A549 (cell line): ENCODE measurements at regions not wholly inside any gene's neighbourhood (a gene's known extent, or its start where the extent isn't known, plus 50 kb on each side); places are given as distances from the start of the nearest gene placed in this dataset.

ENCODE experiments used
- ATAC-seq, 2 experiments: fragments of 200-7000 bp in 1 of 2; fragments of >200 bp in 1 of 2; cut with Nextera tagmentation in 1 of 2; cut with Tn5 transposase in 1 of 2; 3 replicates each; pipeline versions ENCODE4 v1.8.0 to v1.9.1; 2018 to 2020; ENCODE audit warnings: mild to moderate bottlenecking in 1 of 2, moderate library complexity in 1 of 2
- CTCF ChIA-PET: fragments of 300-600 bp; sonication (Branson Sonifier 250); formaldehyde crosslinking; extraction: SDS; loops from one replicate; lab custom pipeline; 2021; ENCODE audit warnings: antibody characterized with exemption, inconsistent platforms; lab: Yijun Ruan, JAX
- POLR2A ChIA-PET: fragments of 350-600 bp; formaldehyde crosslinking; extraction: SDS; loops from one replicate; lab custom pipeline; 2021; ENCODE audit warnings: antibody characterized with exemption, inconsistent platforms; lab: Yijun Ruan, JAX
- DNase-seq, 2 experiments: peaks; one replicate each; pipeline versions ENCODE4 v3.0.0 to v3.0.0-alpha.2; 2011 to 2016; ENCODE audit warnings: low read depth in 1 of 2, low spot score in 1 of 2
- FAIRE-seq: peaks from 2 replicates; lab custom pipeline; 2011; peaks lifted over from hg19 to GRCh38; lab: Jason Lieb, UNC
- H3K27ac ChIP-seq, 2 experiments: fragments of >200 bp; sonication (Bioruptor Twin); formaldehyde crosslinking; 3 replicates each; pipeline ENCODE4 v1.5.1; 2016 to 2017
- H3K4me1 ChIP-seq: fragments of >200 bp; sonication (Bioruptor Twin); formaldehyde crosslinking; 3 replicates; pipeline ENCODE4 v1.6.1; 2016
- H3K4me2 ChIP-seq: fragments of >200 bp; sonication (Bioruptor Twin); formaldehyde crosslinking; 3 replicates; pipeline ENCODE4 v1.6.1; 2016
- H3K4me3 ChIP-seq: fragments of >200 bp; sonication (Bioruptor Twin); formaldehyde crosslinking; 3 replicates; pipeline ENCODE4 v1.5.1; 2016
- H3K9me3 ChIP-seq: fragments of >200 bp; sonication (Bioruptor Twin); formaldehyde crosslinking; 3 replicates; pipeline ENCODE4 v1.6.1; 2016
- BCL3 ChIP-seq: fragments of >200 bp; sonication (Bioruptor Twin); formaldehyde crosslinking; IDR thresholded peaks from 3 replicates; pipeline ENCODE4 v1.6.1; 2016
- CBX2 ChIP-seq: fragments of 200-600 bp; sonication (generic); IDR thresholded peaks from 2 replicates; pipeline ENCODE4 v1.6.1; 2016; ENCODE audit warnings: low read depth, mild to moderate bottlenecking, borderline replicate concordance
- CBX8 ChIP-seq: fragments of 200-600 bp; sonication (generic); IDR thresholded peaks from 2 replicates; pipeline ENCODE4 v1.6.1; 2016
- CEBPB ChIP-seq, 2 experiments: fragments of >200 bp in 1 of 2; sonication (Bioruptor Twin) in 1 of 2; formaldehyde crosslinking in 1 of 2; IDR thresholded peaks; 2 replicates each; pipeline ENCODE4 v1.6.1; 2012 to 2016
- CHD2 ChIP-seq: fragments of 150-350 bp; IDR thresholded peaks from 2 replicates; pipeline ENCODE4 v1.6.1; 2014; ENCODE audit warnings: low read length; ENCODE audit not compliant: partially characterized antibody
- E2F6 ChIP-seq: IDR thresholded peaks from 2 replicates; pipeline ENCODE4 v1.6.1; 2012; ENCODE audit warnings: low read depth, borderline replicate concordance
- EHF ChIP-seq: fragments of 250-450 bp; sonication (Bioruptor Pico); IDR thresholded peaks from 2 replicates; pipeline ENCODE4 v1.5.0; 2020; ENCODE audit warnings: mild to moderate bottlenecking
- ESRRA ChIP-seq: fragments of 150-350 bp; IDR thresholded peaks from 2 replicates; pipeline ENCODE4 v1.6.1; 2014; ENCODE audit warnings: mild to moderate bottlenecking, low read length, borderline replicate concordance
- HDAC2 ChIP-seq: fragments of 200-600 bp; sonication (generic); IDR thresholded peaks from 2 replicates; pipeline ENCODE4 v1.6.1; 2016
- HEYL ChIP-seq: fragments of 250-450 bp; sonication (Bioruptor Pico); IDR thresholded peaks from 2 replicates; pipeline ENCODE4 v1.8.0; 2021; ENCODE audit warnings: mild to moderate bottlenecking, moderate library complexity
- JUN ChIP-seq, 2 experiments: fragments of >200 bp; sonication (Bioruptor Twin); formaldehyde crosslinking; IDR thresholded peaks; 2 replicates in 1 of 2; 3 replicates in 1 of 2; pipeline ENCODE4 v1.6.1; 2016 to 2017
- MAFK ChIP-seq: fragments of 450-650 bp; IDR thresholded peaks from 2 replicates; pipeline ENCODE4 v1.6.1; 2014; ENCODE audit not compliant: partially characterized antibody
- MYC ChIP-seq: IDR thresholded peaks from 2 replicates; pipeline ENCODE4 v1.6.1; 2012; ENCODE audit warnings: mild to moderate bottlenecking, inconsistent platforms, low read length, improper control_type of control experiment, borderline replicate concordance
- NFE2L2 ChIP-seq: fragments of 150-350 bp; conservative IDR thresholded peaks from 2 replicates; pipeline ENCODE4 v1.6.1; 2014; ENCODE audit warnings: low read length
- POLR2AphosphoS2 ChIP-seq: conservative IDR thresholded peaks from 2 replicates; pipeline ENCODE4 v1.6.1; 2012; ENCODE audit warnings: low read length, improper control_type of control experiment, inconsistent platforms
- RARB ChIP-seq: fragments of 250-450 bp; sonication (Bioruptor Pico); IDR thresholded peaks from 2 replicates; pipeline ENCODE4 v1.8.0; 2021; ENCODE audit warnings: mild to moderate bottlenecking, moderate library complexity
- RNF2 ChIP-seq: fragments of 200-600 bp; sonication (generic); IDR thresholded peaks from 2 replicates; pipeline ENCODE4 v1.6.1; 2016; ENCODE audit warnings: low read depth, mild to moderate bottlenecking, antibody characterized with exemption, moderate library complexity, borderline replicate concordance
- SMC3 ChIP-seq: fragments of >200 bp; sonication (Bioruptor Twin); formaldehyde crosslinking; IDR thresholded peaks from 3 replicates; pipeline ENCODE4 v1.6.1; 2018; ENCODE audit warnings: inconsistent platforms
- ZFP36 ChIP-seq: fragments of 450-650 bp; IDR thresholded peaks from 2 replicates; pipeline ENCODE4 v1.6.1; 2014; ENCODE audit warnings: borderline replicate concordance; ENCODE audit not compliant: partially characterized antibody
- WGBS: methylation state at CpG from one replicate; pipeline ENCODE4 v1.1.6; 2017; ENCODE audit errors: missing lambda C conversion rate; 5-methylcytosine and 5-hydroxymethylcytosine counted together
- TF ChIP-seq, protein P1 (sequence below): fragments of 450-650 bp; IDR thresholded peaks from 2 replicates; pipeline ENCODE4 v1.6.1; 2014; ENCODE audit warnings: antibody characterized with exemption
- TF ChIP-seq, protein P2 (sequence below): fragments of 200-600 bp; sonication (generic); IDR thresholded peaks from 2 replicates; pipeline ENCODE4 v1.6.1; 2016; ENCODE audit warnings: antibody characterized with exemption, mild to moderate bottlenecking, moderate library complexity
- TF ChIP-seq, protein P3 (sequence below): fragments of >200 bp; sonication (Bioruptor Twin); formaldehyde crosslinking; IDR thresholded peaks from 2 replicates; pipeline ENCODE4 v1.6.1; 2016
- TF ChIP-seq, protein P4 (sequence below): IDR thresholded peaks from 2 replicates; pipeline ENCODE4 v1.6.1; 2012
- TF ChIP-seq, protein P5 (sequence below): fragments of 250-450 bp; sonication (Bioruptor Pico); IDR thresholded peaks from 2 replicates; pipeline ENCODE4 v1.5.0; 2020; ENCODE audit warnings: low read depth, mild to moderate bottlenecking, moderate library complexity

- WGBS = 70% methylated on average over 1 of the region's 1 CpG
- Histone ChIP-seq H3K27ac (no peak overlapping the region), H3K4me1 (peaks cover 10% of the 10 kb centered on the region; the same call in 1 of the 3 replicates), H3K4me3 (no peak overlapping the region), H3K4me2 (no peak overlapping the region), H3K9me3 (no peaks in the 10 kb centered on the region)
- DNase-seq = no peak
- POLR2A ChIA-PET = no interaction called here
- TF ChIP-seq, protein P1, sequence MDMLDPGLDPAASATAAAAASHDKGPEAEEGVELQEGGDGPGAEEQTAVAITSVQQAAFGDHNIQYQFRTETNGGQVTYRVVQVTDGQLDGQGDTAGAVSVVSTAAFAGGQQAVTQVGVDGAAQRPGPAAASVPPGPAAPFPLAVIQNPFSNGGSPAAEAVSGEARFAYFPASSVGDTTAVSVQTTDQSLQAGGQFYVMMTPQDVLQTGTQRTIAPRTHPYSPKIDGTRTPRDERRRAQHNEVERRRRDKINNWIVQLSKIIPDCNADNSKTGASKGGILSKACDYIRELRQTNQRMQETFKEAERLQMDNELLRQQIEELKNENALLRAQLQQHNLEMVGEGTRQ = no peak
- TF ChIP-seq NFE2L2 (no peak), RARB (CRISPR knock-in tag) (no peak), POLR2AphosphoS2 (no peak), EHF (CRISPR knock-in tag) (no peak), CEBPB (IDR thresholded peaks at IDR 0.05) (no peak), ZFP36 (no peak), E2F6 (no peak), HDAC2 (no peak), MAFK (no peak), CHD2 (no peak), MYC (no peak)
- TF ChIP-seq, protein P2, sequence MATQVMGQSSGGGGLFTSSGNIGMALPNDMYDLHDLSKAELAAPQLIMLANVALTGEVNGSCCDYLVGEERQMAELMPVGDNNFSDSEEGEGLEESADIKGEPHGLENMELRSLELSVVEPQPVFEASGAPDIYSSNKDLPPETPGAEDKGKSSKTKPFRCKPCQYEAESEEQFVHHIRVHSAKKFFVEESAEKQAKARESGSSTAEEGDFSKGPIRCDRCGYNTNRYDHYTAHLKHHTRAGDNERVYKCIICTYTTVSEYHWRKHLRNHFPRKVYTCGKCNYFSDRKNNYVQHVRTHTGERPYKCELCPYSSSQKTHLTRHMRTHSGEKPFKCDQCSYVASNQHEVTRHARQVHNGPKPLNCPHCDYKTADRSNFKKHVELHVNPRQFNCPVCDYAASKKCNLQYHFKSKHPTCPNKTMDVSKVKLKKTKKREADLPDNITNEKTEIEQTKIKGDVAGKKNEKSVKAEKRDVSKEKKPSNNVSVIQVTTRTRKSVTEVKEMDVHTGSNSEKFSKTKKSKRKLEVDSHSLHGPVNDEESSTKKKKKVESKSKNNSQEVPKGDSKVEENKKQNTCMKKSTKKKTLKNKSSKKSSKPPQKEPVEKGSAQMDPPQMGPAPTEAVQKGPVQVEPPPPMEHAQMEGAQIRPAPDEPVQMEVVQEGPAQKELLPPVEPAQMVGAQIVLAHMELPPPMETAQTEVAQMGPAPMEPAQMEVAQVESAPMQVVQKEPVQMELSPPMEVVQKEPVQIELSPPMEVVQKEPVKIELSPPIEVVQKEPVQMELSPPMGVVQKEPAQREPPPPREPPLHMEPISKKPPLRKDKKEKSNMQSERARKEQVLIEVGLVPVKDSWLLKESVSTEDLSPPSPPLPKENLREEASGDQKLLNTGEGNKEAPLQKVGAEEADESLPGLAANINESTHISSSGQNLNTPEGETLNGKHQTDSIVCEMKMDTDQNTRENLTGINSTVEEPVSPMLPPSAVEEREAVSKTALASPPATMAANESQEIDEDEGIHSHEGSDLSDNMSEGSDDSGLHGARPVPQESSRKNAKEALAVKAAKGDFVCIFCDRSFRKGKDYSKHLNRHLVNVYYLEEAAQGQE = no peak
- TF ChIP-seq, protein P3, sequence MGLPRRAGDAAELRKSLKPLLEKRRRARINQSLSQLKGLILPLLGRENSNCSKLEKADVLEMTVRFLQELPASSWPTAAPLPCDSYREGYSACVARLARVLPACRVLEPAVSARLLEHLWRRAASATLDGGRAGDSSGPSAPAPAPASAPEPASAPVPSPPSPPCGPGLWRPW = no peak
- ATAC-seq = no peak
- no peak for FAIRE-seq
- CTCF ChIA-PET = interaction anchor here (1.1 kb wide), 1 partner anchor 10 kb away, joined by 3 read pairs; no protein-coding TSS in a partner anchor
Measured at GRCh38 chr1:115530407-115530806, 111.4 kb upstream of the VANGL1 start.

DNA sequence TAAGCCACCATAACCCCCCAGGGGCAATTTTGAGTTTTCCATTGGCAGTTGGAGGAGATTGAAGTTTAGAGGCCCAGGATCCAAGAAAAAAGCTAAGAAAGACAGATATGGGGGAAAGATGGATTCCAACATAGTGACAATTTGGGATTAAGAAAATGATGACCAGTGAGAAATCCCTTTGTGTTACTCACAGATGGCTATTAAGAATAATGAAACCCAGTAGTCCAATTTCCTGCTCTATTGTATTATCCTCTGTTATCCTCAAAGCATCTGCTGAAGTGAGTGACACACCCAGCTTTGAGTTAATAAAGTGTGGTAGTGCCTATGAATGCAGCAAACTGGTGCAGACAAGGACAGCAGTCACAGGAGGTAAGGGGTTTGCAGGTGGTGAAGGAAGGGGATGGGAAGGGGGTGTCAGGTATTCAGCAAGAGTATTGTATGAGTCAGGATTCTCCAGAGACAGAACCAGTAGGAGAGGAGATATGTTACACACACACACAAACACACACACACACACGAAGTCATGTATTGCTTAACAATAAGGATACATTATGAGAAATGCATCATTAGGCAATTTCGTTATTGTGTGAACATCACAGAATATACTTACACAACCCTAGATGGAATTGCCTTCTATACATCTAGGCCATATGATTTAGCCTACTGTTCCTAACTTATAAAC is 112.4 kb upstream of the VANGL1 start:
- ATAC-seq = no peak
- Histone ChIP-seq H3K9me3 (no peaks in the 10 kb centered on the region), H3K4me2 (no peak overlapping the region), H3K4me1 (peaks cover 10% of the 10 kb centered on the region; the same call in 1 of the 3 replicates), H3K4me3 (no peak overlapping the region), H3K27ac (no peak overlapping the region)
- CTCF ChIA-PET = interaction anchor here (0.6 to 0.7 kb wide), 2 partner anchors 177 to 813 kb away, joined by 3 read pairs; no protein-coding TSS in a partner anchor
- DNase-seq = no peak
- FAIRE-seq = no peak
- POLR2A ChIA-PET = no interaction called here
- 54% methylated on average over 2 of the region's 2 CpGs for WGBS
- TF ChIP-seq CBX8 (no peak), HEYL (CRISPR knock-in tag) (no peak), CBX2 (no peak), JUN (IDR thresholded peaks at IDR 0.05) (no peak), ESRRA (no peak), BCL3 (no peak), RNF2 (no peak), MYC (no peak), SMC3 (no peak)
- TF ChIP-seq, protein P4, sequence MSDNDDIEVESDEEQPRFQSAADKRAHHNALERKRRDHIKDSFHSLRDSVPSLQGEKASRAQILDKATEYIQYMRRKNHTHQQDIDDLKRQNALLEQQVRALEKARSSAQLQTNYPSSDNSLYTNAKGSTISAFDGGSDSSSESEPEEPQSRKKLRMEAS = no peak
- TF ChIP-seq, protein P2 = no peak
- TF ChIP-seq, protein P5, sequence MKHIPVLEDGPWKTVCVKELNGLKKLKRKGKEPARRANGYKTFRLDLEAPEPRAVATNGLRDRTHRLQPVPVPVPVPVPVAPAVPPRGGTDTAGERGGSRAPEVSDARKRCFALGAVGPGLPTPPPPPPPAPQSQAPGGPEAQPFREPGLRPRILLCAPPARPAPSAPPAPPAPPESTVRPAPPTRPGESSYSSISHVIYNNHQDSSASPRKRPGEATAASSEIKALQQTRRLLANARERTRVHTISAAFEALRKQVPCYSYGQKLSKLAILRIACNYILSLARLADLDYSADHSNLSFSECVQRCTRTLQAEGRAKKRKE (CRISPR knock-in tag) = no peak
- TF ChIP-seq, protein P3 = no peak
